Activated CD8-positive, alpha-beta T cell treated with anti-CD3 and anti-CD28 coated beads for 36 hours (primary cell): ENCODE measurements at regions not wholly inside any gene's neighbourhood (a gene's known extent, or its start where the extent isn't known, plus 50 kb on each side); places are given as distances from the start of the nearest gene placed in this dataset.

Experiments used
- ATAC-seq: fragments of 200-7000 bp; cut with Tn5 transposase; one replicate; pipeline ENCODE4 v1.10.0; 2021; ENCODE audit warnings: mild to moderate bottlenecking, moderate library complexity
- CTCF ChIA-PET: fragments of 350-600 bp; sonication (Branson Sonifier 250); formaldehyde crosslinking; loops from one replicate; lab custom pipeline; 2021; ENCODE audit warnings: antibody characterized with exemption; lab: Charles Lee
- POLR2A ChIA-PET: fragments of 350-600 bp; sonication (Branson Sonifier 250); formaldehyde crosslinking; loops from one replicate; lab custom pipeline; 2021; ENCODE audit warnings: antibody characterized with exemption; lab: Charles Lee
- DNase-seq: peaks from one replicate; pipeline ENCODE4 v3.0.0-alpha.2; 2020
- H3K27ac Mint-ChIP-seq: one replicate; pipeline ENCODE4 v1.8.0; 2021; ENCODE audit warnings: mild to moderate bottlenecking, mixed read lengths
- H3K27me3 Mint-ChIP-seq: one replicate; pipeline ENCODE4 v1.8.0; 2021; ENCODE audit warnings: mixed read lengths
- H3K36me3 Mint-ChIP-seq: one replicate; pipeline ENCODE4 v1.8.0; 2021; ENCODE audit warnings: low read depth, mixed read lengths
- H3K4me1 Mint-ChIP-seq: one replicate; pipeline ENCODE4 v1.8.0; 2021; ENCODE audit warnings: low read depth, mixed read lengths
- H3K4me3 Mint-ChIP-seq: one replicate; pipeline ENCODE4 v1.8.0; 2021; ENCODE audit warnings: mild to moderate bottlenecking, moderate library complexity, mixed read lengths
- H3K9me3 Mint-ChIP-seq: one replicate; pipeline ENCODE4 v1.8.0; 2021; ENCODE audit warnings: mixed read lengths
- intact Hi-C: fragments of 100-400 bp; cut with micrococcal nuclease; formaldehyde crosslinking; loops from one replicate; pipeline ENCODE4 v1.10.0; 2022
- TF ChIP-seq, protein P1 (sequence below): fragments of 200-600 bp; IDR thresholded peaks from one replicate; pipeline ENCODE4 v1.8.0; 2022; ENCODE audit warnings: antibody characterized with exemption, mild to moderate bottlenecking

DNA sequence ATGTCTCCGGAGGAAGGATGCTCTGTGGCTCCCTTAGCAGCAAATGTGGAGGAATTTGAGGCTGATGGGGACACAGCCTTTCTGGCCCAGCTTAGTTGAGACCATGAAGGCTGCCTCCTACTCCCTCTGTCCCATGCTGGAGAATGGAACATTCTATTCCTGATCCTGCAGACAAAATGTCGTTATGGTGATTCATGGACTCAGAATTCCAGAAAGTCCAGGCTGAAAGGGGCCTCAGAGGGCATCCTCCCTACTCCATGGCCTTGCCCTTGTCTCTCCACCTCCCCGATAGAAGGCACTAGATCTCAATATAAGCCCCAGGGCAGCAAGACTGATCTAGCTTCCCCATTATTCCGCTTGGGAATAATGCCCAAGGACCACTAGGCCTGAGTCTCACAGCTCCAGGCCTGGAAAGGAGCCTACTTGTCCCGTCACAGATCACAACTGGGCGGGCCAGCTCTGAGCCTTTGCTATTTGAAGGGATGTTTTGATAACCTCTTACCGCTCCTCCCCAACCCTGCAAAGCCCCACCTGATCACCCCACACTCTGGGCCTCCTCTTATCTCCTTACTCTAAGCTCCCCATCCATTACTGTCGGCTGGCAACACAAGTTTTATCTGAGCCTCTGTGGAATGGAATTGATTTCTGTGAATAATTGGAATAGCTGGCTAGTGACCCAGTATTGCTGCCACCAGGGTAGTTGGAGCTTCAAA is 52.8 kb upstream of the TRABD2B start:
- DNase-seq (no peak), ATAC-seq (no peak)
- Mint-ChIP-seq H3K36me3 (no peaks in the 10 kb centered on the region), H3K27ac (no peak overlapping the region), H3K9me3 (no peaks in the 10 kb centered on the region), H3K4me3 (no peak overlapping the region), H3K4me1 (no peaks in the 10 kb centered on the region), H3K27me3 (peaks cover 2% of the 10 kb centered on the region)
- intact Hi-C loops: no loop called here
- TF ChIP-seq, protein P1, sequence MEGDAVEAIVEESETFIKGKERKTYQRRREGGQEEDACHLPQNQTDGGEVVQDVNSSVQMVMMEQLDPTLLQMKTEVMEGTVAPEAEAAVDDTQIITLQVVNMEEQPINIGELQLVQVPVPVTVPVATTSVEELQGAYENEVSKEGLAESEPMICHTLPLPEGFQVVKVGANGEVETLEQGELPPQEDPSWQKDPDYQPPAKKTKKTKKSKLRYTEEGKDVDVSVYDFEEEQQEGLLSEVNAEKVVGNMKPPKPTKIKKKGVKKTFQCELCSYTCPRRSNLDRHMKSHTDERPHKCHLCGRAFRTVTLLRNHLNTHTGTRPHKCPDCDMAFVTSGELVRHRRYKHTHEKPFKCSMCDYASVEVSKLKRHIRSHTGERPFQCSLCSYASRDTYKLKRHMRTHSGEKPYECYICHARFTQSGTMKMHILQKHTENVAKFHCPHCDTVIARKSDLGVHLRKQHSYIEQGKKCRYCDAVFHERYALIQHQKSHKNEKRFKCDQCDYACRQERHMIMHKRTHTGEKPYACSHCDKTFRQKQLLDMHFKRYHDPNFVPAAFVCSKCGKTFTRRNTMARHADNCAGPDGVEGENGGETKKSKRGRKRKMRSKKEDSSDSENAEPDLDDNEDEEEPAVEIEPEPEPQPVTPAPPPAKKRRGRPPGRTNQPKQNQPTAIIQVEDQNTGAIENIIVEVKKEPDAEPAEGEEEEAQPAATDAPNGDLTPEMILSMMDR: no peak
- ChIA-PET POLR2A (no interaction called here), CTCF (no interaction called here)

DNA sequence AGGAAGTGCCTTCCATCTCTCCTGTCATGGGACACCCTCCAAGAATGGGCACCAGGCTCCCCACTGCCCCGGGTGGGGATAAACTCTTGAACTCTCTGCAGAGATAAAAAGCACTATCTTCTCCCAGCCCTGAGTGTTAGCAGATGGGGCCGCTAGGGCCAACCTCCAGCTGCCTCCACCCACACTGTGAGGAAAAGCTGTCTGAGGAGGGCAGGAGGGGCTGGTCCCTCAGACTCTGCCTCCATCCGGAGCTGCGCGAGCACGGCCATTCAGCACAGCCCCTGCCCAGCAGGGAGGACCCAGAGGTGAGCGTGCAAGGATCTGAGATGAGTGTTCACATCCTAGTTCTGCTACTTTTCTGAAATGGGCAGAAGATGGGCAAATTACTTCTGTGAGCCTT is 51.8 kb upstream of the TRABD2B start:
- Mint-ChIP-seq H3K27me3 (peaks cover 2% of the 10 kb centered on the region), H3K4me1 (no peaks in the 10 kb centered on the region), H3K36me3 (no peaks in the 10 kb centered on the region), H3K4me3 (no peak overlapping the region), H3K27ac (no peak overlapping the region), H3K9me3 (no peaks in the 10 kb centered on the region)
- intact Hi-C loops: no loop called here
- no peak for DNase-seq
- ChIA-PET CTCF (no interaction called here), POLR2A (no interaction called here)
- TF ChIP-seq, protein P1: no peak
- ATAC-seq: no peak

DNA sequence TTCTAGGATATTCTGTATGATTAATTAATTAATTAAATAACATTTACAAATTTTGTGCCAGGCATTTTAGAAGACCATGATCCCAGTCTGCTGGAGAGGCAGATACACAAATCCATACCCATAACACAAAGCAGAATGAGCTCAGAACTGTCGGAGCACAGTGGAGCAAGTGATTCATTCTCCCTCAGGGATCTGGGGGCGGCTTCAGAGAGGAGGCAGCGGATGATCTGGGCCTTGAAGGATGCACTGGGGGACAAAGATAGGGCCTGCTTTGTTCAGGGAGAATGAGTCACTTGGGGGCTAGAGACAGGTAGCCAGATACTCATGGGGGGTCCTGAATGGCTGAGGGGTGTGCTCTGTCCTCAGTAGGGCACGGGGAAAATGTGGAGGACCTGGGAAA is 50.9 kb upstream of the TRABD2B start:
- ChIA-PET POLR2A (no interaction called here), CTCF (no interaction called here)
- Mint-ChIP-seq H3K27ac (no peak overlapping the region), H3K9me3 (no peaks in the 10 kb centered on the region), H3K36me3 (no peaks in the 10 kb centered on the region), H3K4me3 (no peak overlapping the region), H3K4me1 (no peaks in the 10 kb centered on the region), H3K27me3 (peaks cover 2% of the 10 kb centered on the region)
- intact Hi-C loops: no loop called here
- TF ChIP-seq, protein P1: no peak
- DNase-seq (no peak), ATAC-seq (no peak)

DNA sequence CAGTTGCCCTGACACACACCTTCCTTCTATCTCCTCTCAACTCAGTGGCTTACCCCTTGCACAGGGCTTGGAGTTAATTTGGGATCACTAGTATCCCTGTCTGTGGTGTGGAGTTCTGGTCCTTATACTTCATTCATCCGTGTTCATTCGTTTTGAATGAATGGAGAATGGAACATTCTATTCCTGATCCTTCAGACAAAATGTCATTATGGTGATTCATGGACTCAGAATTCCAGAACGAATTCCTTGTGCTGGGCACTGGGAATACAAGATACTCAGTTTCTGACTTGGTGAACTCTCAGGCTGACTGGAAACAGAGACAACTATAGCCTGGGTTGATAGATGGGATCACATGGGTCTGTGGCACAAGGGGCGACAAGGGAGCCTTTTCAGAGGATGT is 49.9 kb upstream of the TRABD2B start:
- no peaks in the 10 kb centered on the region for H3K4me1 Mint-ChIP-seq
- ChIA-PET POLR2A (no interaction called here), CTCF (no interaction called here)
- TF ChIP-seq, protein P1: no peak
- no peak overlapping the region for H3K4me3 Mint-ChIP-seq
- ATAC-seq (no peak), DNase-seq (no peak)
- H3K27me3 Mint-ChIP-seq: peaks cover 2% of the 10 kb centered on the region
- intact Hi-C loops: no loop called here
- H3K9me3 Mint-ChIP-seq: no peaks in the 10 kb centered on the region
- no peak overlapping the region for H3K27ac Mint-ChIP-seq
- H3K36me3 Mint-ChIP-seq: no peaks in the 10 kb centered on the region
